HG02870 (cell line): ENCODE measurements at regions not wholly inside any gene's neighbourhood (a gene's known extent, or its start where the extent isn't known, plus 50 kb on each side); places are given as distances from the start of the nearest gene placed in this dataset.
"Not testable (repeated sequence)": the region's sequence is repeated elsewhere in the genome, so short reads cannot be mapped to it uniquely, and the experiment has no call there.

ENCODE experiments used
- ATAC-seq: cut with Tn5 transposase; IDR thresholded peaks from one replicate; pipeline ENCODE4 v1.9.1; 2021; ENCODE audit warnings: mild to moderate bottlenecking, moderate library complexity; ENCODE audit not compliant: unreplicated experiment

- ATAC-seq, result no peak
Measured at GRCh38 chrX:859329-859728, 228.7 kb downstream of the SHOX start.

GRCh38 chrX:858542-859078, 228.0 kb downstream of the SHOX start:
- ATAC-seq, result no peak

GRCh38 chrX:857376-857775, 226.8 kb downstream of the SHOX start:
- ATAC-seq, result no peak

DNA sequence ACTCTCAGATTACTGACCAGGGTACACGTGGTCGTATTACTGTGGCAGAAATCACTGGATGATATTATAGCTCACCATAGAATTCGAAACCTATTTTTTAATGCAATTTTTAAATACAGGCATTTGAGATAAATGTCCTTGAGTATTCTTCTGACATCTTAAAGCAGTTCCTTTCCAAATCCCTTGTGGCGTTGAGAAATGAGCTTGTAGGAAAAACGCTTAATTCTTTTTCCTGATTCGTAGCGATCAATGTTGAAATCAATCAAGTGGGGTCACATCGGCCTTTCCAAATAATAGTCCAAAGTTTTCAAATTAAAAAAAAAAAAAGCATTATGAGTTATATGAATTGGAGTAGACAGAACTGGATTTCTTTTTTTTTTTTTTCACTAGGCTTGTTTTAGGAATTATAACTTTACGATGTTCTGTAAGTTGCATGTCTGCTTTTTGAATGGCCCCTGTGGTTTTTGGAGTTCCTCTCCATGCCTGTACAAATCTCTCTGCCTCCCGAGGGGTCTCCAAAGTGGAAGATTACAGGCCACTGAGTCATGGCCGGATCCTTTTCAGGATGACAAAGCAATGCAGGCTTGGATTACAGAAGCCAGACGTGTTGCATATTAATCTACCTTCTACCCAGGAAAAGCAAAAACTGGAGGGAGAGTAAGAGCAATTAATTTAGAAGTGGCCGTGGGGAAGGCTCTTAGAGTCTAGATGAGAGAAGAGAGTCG, 226.1 kb downstream of the SHOX start:
- ATAC-seq, result no peak

GRCh38 chrX:853304-853703, 222.7 kb downstream of the SHOX start:
- no peak for ATAC-seq

GRCh38 chrX:850471-850916, 219.9 kb downstream of the SHOX start:
- ATAC-seq, result no peak

DNA sequence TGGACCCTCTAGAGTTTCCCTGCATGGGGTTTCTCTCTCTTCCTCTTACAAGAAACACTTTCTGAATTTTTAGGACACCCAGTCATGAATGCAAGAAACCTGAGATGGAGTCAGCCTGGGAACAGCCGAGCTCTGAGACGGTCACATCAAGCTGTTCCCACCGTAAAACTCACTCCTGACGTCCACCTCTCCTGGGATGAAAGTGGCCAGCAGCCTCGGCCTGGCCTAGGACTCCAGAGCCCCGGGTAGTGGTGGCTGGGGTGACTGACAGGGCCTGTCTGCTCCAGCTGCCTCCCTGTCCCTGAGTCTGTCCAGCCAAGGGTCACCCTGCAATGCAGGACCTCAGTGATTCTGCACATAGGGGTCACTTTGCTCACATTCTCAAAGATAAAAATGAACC, 217.8 kb downstream of the SHOX start:
- ATAC-seq, result no peak

- no peak for ATAC-seq
Measured at GRCh38 chrX:843306-843705, 212.7 kb downstream of the SHOX start.

- no peak for ATAC-seq
Measured at GRCh38 chrX:840556-840955, 210.0 kb downstream of the SHOX start.

DNA sequence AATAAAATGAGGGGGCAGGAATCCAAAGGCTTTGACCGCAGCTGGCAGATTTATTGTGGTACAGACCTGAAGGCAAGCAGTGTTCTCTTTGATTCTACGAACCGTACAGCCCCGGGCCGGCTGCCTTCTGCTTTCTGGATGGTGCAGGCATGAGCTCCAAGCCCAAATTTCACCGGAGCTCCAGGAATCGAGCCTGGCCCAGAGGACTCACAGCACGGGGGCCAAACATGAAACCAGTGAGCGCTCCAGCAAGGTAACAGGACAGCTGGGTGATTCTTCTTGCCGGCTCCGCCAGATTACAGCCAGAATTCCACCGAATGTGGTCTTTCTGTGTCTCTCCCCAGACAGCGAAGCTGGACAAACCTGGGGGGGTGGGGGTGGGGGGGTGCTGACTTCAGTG, 208.1 kb downstream of the SHOX start:
- not testable (repeated sequence) for ATAC-seq

DNA sequence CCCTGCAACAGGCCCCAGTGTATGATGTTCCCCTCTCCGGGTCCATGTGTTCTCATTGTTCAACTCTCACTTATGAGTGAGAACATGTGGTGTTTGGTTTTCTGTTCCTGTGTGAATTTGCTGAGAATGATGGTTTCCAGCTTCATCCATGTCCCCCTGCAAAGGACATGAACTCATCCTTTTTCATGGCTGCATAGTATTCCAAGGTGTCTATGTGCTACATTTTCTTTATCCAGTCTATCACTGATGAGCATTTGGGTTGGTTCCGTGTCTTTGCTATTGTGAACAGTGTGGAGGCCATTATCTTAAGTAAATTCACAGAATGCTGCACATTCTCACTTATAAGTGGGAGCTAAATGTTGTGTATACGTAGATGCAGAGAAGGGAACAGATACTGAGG, 205.3 kb downstream of the SHOX start:
- ATAC-seq, result not testable (repeated sequence)

- no peak for ATAC-seq
Measured at GRCh38 chrX:830532-830931, 199.9 kb downstream of the SHOX start.

- ATAC-seq, result no peak
Measured at GRCh38 chrX:829145-829544, 198.6 kb downstream of the SHOX start.

GRCh38 chrX:828411-828959, 197.9 kb downstream of the SHOX start:
- no peak for ATAC-seq

GRCh38 chrX:826448-826847, 195.9 kb downstream of the SHOX start:
- no peak for ATAC-seq

GRCh38 chrX:825991-826390, 195.4 kb downstream of the SHOX start:
- ATAC-seq, result no peak

DNA sequence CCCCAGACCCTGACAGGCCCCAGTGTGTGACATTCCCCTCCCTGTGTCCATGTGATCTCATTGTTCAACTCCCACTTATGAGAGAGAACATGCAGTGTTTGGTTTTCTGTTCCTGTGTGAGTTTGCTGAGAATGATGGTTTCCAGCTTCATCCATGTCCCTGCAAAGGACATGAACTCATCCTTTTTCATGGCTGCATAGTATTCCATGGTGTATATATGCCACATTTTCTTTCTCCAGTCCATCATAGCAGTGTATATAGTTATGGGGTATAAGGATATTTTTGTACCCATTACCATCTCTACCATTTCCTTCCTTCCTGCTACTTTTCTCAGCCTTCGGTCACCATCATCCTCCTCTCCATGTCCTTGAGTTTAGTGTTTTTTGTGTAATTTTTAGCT, 192.5 kb downstream of the SHOX start:
- ATAC-seq, result not testable (repeated sequence)

DNA sequence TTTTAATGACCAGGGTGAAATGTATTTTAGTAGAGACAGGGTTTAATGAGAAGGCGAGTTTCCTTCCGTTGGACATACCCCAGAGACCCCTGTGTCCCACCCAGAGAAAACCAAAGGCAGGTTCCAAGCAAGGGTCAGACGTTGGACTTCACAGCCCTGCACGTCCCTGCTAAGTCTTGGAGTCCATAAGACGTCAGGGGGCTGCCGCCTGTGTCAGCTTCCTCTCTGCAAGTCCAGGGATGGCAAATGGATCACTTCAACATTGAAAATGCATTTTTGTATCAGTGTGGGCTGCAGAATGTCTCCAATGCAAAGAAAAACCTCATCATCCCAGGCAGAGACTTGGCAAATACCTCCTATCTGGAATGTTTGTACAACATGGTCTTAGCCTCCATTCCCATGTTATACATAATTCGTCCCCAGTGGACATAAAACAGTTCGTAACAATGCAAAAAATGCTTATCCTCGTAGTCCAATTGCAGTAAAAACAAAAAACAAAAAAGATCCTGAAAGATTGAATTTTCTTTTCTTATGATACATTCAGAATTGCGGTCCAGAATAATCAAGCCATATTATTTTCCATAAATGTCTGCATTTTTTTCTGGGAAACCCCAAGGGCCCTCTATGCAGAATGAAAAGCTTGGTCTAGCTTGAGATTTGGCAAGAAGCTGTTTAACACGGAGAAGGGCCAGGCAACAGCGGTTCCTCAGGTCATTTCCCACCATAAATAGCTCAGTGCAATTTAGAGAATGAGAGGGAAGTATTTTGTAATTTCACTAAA, 190.9 kb downstream of the SHOX start:
- no peak for ATAC-seq

DNA sequence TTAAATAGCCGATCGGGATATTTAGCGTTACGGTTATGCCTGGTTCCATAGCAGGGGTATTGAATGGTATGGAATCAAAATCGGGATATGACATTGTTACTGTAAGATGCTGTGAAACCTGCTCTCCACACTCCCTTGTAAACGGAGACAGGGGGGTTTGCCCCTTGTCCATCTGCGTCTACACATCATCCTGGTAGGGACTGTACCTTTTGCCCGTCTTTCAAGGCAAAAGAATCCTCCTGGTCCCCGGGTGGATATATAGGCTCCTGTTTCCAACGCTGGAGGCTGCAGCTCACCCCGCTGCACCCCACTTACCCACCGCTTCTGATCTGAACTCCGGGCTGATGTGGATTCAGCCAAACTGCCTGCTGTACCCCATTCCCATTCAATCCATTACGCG, 189.1 kb downstream of the SHOX start:
- no peak for ATAC-seq

DNA sequence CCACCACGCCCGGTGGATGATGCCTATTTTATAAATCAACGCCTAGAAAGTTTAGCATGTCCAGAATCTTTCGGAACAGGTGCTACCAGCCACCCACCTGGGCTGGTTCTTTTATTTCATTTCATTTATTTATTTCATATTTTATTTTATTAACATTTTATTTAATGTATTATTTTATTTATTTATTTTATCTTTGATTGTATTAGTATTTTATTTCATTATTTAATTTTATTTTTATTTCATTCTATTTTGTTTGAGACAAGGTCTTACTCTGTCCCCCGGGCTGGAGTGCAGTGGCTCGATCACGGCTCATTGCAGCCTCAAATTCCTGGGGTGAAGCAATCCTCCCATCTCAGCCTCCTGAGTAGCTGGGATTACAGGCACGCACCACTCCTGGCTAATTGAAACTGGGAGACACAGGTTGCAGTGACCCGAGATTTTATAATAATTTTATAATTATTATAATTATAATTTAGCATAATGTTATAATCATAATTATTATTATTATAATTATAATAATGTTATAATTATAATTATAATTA, 187.2 kb downstream of the SHOX start:
- no peak for ATAC-seq

DNA sequence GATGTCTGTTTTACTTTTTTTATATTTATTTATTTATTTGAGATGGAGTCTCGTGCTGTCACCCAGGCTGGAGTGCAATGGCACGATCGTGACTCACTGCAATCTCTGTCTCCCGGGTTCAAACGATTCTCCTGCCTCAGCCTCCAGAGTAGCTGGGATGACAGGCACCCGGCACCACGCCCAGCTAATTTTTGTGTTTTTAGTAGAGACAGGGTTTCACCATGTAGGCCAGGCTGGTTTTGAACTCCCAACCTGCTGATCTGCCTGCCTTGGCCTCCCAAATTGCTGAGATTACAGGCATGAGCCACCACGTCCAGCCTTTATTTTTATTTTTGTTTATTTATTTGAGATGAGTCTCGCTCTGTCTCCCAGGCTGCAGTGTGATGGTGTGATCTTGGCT, 186.6 kb downstream of the SHOX start:
- ATAC-seq, result not testable (repeated sequence)

- ATAC-seq, result no peak
Measured at GRCh38 chrX:816411-816810, 185.8 kb downstream of the SHOX start.
